ENCODE measurements at regions not wholly inside any gene's neighbourhood (a gene's known extent, or its start where the extent isn't known, plus 50 kb on each side); places are given as distances from the start of the nearest gene placed in this dataset.

DNA sequence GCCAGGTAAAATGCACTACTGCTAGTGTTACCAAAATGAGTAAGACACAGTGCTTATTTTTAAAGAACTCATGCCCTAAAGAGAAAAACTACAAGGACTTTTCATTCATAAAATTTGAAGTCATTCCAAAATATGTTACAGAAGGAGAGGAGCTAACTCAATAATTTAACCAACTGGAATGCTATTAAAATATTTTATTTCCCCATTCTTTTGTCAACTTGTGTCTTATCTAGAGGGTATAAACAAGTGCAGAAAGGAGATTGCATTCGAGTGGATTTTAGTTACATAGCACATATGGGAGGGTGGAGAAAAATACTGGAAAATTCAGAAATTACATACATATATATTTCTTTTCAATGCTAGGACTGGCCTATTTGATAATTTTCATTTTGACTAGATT is 131.0 kb upstream of the IRS2 start:
- H3K4me1 ChIP-seq: no peaks in the 10 kb centered on the region
- intact Hi-C loops (cut with DNase I): no loop called here
- DNase-seq: no peak
- no peak overlapping the region for H3K27ac ChIP-seq
- TF ChIP-seq, protein P1, sequence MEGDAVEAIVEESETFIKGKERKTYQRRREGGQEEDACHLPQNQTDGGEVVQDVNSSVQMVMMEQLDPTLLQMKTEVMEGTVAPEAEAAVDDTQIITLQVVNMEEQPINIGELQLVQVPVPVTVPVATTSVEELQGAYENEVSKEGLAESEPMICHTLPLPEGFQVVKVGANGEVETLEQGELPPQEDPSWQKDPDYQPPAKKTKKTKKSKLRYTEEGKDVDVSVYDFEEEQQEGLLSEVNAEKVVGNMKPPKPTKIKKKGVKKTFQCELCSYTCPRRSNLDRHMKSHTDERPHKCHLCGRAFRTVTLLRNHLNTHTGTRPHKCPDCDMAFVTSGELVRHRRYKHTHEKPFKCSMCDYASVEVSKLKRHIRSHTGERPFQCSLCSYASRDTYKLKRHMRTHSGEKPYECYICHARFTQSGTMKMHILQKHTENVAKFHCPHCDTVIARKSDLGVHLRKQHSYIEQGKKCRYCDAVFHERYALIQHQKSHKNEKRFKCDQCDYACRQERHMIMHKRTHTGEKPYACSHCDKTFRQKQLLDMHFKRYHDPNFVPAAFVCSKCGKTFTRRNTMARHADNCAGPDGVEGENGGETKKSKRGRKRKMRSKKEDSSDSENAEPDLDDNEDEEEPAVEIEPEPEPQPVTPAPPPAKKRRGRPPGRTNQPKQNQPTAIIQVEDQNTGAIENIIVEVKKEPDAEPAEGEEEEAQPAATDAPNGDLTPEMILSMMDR (IDR thresholded peaks at IDR 0.05): no peak
- TF ChIP-seq POLR2A (IDR thresholded peaks at IDR 0.05): no peak
- no peak overlapping the region for H3K4me3 ChIP-seq (replicated peaks in 1 of 3)
- no peaks in the 10 kb centered on the region for H3K36me3 ChIP-seq
- no peaks in the 10 kb centered on the region for H3K9me3 ChIP-seq
- no peaks in the 10 kb centered on the region for H3K27me3 ChIP-seq
- WGBS, 2 donors: 0 to 45% methylated on average over 1 of the region's 1 CpG

DNA sequence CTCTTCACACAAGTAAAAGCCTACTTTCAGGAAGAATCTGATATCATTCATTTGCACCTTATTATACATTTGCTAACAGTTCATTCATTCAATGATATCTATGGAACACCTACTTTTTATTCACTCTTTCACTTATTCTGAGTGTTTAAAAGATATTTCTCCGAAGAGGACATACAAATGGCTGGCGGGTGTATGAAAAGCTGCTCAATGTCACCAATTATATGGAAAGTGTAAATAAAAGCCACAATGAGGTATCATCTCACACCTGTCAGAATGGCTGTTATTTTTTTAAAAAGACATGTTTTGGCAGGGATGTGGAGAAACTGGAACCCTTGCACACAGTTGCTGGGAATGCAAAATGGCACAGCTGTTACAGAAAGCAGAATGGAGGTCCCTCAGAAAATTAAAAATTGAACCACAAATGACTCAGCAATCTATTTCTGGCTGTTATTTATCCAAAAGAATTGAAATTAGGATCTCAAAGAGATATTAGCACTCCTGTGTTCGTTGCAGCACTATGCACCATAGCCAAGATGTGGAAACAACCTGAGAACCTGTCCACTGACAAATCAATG is 127.6 kb upstream of the IRS2 start:
- intact Hi-C loops (cut with DNase I): no loop called here
- Histone ChIP-seq H3K4me1 (no peaks in the 10 kb centered on the region), H3K27me3 (no peaks in the 10 kb centered on the region), H3K9me3 (no peaks in the 10 kb centered on the region), H3K27ac (no peak overlapping the region), H3K4me3 (replicated peaks in 1 of 3) (no peak overlapping the region), H3K36me3 (no peaks in the 10 kb centered on the region)
- no peak for DNase-seq
- TF ChIP-seq POLR2A (IDR thresholded peaks at IDR 0.05): no peak
- TF ChIP-seq, protein P1 (IDR thresholded peaks at IDR 0.05): no peak
- WGBS, 2 donors: 63 to 82% methylated on average over 3 of the region's 3 CpGs

DNA sequence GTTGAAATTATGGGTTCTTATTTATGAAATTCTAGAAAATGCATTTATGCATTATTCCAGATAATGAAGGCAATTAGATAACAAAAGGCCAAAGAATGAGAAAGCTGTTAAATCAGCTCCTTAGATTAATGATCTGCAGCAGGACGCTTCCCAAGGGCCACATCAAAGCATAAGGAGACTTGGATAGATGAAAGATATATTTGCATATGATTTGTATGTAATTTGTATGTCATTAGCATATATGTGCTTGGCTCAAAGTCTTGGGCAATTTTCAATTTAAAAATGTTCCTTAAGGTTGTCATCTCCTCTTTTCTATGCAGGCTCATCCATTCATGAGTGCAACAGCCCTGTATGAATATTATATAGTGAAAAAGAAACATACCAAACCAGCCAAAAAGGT is 126.8 kb upstream of the IRS2 start:
- WGBS, 2 donors: 83 to 91% methylated on average over 1 of the region's 1 CpG
- H3K9me3 ChIP-seq: no peaks in the 10 kb centered on the region
- H3K4me1 ChIP-seq: no peaks in the 10 kb centered on the region
- DNase-seq: no peak
- no peaks in the 10 kb centered on the region for H3K27me3 ChIP-seq
- H3K4me3 ChIP-seq (replicated peaks in 1 of 3): no peak overlapping the region
- intact Hi-C loops (cut with DNase I): no loop called here
- no peak overlapping the region for H3K27ac ChIP-seq
- H3K36me3 ChIP-seq: no peaks in the 10 kb centered on the region
- TF ChIP-seq, protein P1 (IDR thresholded peaks at IDR 0.05): no peak
- TF ChIP-seq POLR2A (IDR thresholded peaks at IDR 0.05): no peak

DNA sequence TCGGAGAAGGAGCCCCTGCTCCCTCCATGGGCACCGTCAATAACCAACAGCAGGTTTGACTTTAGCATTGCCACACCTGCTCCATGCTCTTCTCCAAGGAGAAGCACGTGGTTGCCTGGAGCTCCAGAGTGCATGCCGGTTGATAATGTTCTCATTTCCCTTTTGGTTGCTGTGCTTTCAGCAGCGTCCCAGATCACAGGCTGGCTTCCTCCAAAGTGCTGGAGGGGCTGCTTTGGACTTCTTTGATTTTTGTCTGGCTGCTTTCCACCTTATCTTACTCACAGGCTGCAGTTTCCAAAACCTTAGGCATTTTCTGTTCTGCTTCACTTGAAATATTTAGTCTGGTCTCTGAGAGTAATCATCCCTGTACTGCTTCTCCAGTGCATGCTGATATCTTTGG is 123.8 kb upstream of the IRS2 start:
- no peak for TF ChIP-seq POLR2A (IDR thresholded peaks at IDR 0.05)
- TF ChIP-seq, protein P1 (IDR thresholded peaks at IDR 0.05): no peak
- WGBS, 2 donors: 64 to 78% methylated on average over 5 of the region's 5 CpGs
- no peaks in the 10 kb centered on the region for H3K4me1 ChIP-seq
- no peak overlapping the region for H3K4me3 ChIP-seq (replicated peaks in 1 of 3)
- intact Hi-C loops (cut with DNase I): no loop called here
- no peaks in the 10 kb centered on the region for H3K36me3 ChIP-seq
- H3K9me3 ChIP-seq: no peaks in the 10 kb centered on the region
- H3K27ac ChIP-seq: no peak overlapping the region
- no peaks in the 10 kb centered on the region for H3K27me3 ChIP-seq
- DNase-seq: no peak

DNA sequence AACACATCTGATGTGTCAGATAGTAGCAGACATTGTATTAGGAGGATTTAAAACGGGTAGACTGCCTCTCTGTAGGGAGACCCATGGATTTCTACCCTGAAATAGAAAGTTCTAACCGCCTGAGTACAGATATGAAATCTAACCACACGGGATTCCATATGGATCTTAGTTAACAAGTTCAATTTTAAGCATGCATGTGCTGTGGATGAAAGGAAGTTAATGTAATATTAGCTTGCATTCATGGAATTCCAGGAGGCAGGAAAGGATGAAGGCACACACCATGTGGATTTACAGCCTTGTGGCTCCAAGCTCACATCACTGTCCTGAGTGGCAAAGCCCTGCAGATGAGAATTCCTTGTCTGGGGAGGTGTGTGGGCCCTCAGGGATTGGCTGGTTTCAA is 120.6 kb upstream of the IRS2 start:
- 70 to 71% methylated on average over 3 of the region's 3 CpGs for WGBS, 2 donors

More for the DNA sequence above, 120.6 kb upstream of the IRS2 start:
- Histone ChIP-seq H3K27ac (no peak overlapping the region), H3K9me3 (no peaks in the 10 kb centered on the region), H3K4me1 (no peaks in the 10 kb centered on the region), H3K4me3 (replicated peaks in 1 of 3) (no peak overlapping the region), H3K27me3 (no peaks in the 10 kb centered on the region), H3K36me3 (no peaks in the 10 kb centered on the region)
- TF ChIP-seq, protein P1 (IDR thresholded peaks at IDR 0.05): no peak
- no peak for TF ChIP-seq POLR2A (IDR thresholded peaks at IDR 0.05)
- no peak for DNase-seq
- intact Hi-C loops (cut with DNase I): no loop called here

All from thyroid gland (tissue), 4 donors.